Parathyroid adenoma (tissue), 2 donors: ENCODE measurements at regions not wholly inside any gene's neighbourhood (a gene's known extent, or its start where the extent isn't known, plus 50 kb on each side); places are given as distances from the start of the nearest gene placed in this dataset.

Experiments
- H2AFZ ChIP-seq: fragments of 300-600 bp; sonication (generic); one replicate; pipeline ENCODE4 v1.7.0; 2017; ENCODE audit warnings: antibody characterized with exemption, mild to moderate bottlenecking
- H3K27ac ChIP-seq: fragments of 300-600 bp; sonication (generic); one replicate; pipeline ENCODE4 v1.7.0; 2017
- H3K27me3 ChIP-seq: fragments of 300-600 bp; sonication (generic); one replicate; pipeline ENCODE4 v1.7.0; 2017; ENCODE audit warnings: low read length; ENCODE audit not compliant: control insufficient read depth, insufficient read depth
- H3K36me3 ChIP-seq: fragments of 300-600 bp; sonication (generic); one replicate; pipeline ENCODE4 v1.7.0; 2017; ENCODE audit warnings: low read length; ENCODE audit not compliant: control insufficient read depth, insufficient read depth
- H3K4me1 ChIP-seq: fragments of 300-600 bp; sonication (generic); one replicate; pipeline ENCODE4 v1.7.0; 2017; ENCODE audit warnings: control low read depth
- H3K4me2 ChIP-seq: fragments of 300-600 bp; sonication (generic); one replicate; pipeline ENCODE4 v1.7.0; 2017; ENCODE audit warnings: low read length
- H3K4me3 ChIP-seq: fragments of 300-600 bp; sonication (generic); one replicate; pipeline ENCODE4 v1.7.0; 2017; ENCODE audit warnings: low read depth, low read length
- H3K79me2 ChIP-seq: fragments of 300-600 bp; sonication (generic); one replicate; pipeline ENCODE4 v1.7.0; 2017; ENCODE audit warnings: control low read depth
- H3K9ac ChIP-seq: fragments of 300-600 bp; sonication (generic); one replicate; pipeline ENCODE4 v1.7.0; 2017; ENCODE audit warnings: mild to moderate bottlenecking
- H3K9me3 ChIP-seq: fragments of 300-600 bp; sonication (generic); one replicate; pipeline ENCODE4 v1.7.0; 2017; ENCODE audit warnings: low read length; ENCODE audit not compliant: control insufficient read depth
- TF ChIP-seq, protein P1 (sequence below): fragments of 300-600 bp; sonication (generic); IDR thresholded peaks from one replicate; pipeline ENCODE4 v1.7.0; 2017; ENCODE audit warnings: antibody characterized with exemption, mild to moderate bottlenecking
- donor health status: primary hyperparathyroidism.

DNA sequence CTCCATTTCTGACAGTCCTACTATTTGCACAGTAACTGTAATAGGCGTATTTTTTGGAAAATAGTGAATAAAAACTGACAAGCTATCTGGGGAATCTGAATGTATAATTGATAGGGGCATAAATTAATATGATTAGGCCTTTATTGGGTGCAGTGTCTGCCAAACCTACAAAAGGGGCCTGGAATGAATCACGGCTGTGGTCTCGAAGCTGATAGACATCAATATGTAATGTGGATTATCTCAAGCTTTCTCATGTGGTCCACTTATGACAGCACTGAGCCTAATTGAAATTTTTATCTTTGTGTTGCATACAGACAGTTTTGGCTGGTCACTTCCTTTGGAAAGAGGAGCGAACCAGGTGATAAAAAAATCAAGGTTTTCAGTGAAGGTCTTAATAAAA, 450.4 kb downstream of the GPATCH2 start:
- H3K4me3 ChIP-seq = no peak overlapping the region
- H3K79me2 ChIP-seq = no peaks in the 10 kb centered on the region
- TF ChIP-seq, protein P1, sequence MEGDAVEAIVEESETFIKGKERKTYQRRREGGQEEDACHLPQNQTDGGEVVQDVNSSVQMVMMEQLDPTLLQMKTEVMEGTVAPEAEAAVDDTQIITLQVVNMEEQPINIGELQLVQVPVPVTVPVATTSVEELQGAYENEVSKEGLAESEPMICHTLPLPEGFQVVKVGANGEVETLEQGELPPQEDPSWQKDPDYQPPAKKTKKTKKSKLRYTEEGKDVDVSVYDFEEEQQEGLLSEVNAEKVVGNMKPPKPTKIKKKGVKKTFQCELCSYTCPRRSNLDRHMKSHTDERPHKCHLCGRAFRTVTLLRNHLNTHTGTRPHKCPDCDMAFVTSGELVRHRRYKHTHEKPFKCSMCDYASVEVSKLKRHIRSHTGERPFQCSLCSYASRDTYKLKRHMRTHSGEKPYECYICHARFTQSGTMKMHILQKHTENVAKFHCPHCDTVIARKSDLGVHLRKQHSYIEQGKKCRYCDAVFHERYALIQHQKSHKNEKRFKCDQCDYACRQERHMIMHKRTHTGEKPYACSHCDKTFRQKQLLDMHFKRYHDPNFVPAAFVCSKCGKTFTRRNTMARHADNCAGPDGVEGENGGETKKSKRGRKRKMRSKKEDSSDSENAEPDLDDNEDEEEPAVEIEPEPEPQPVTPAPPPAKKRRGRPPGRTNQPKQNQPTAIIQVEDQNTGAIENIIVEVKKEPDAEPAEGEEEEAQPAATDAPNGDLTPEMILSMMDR = no peak
- H3K27me3 ChIP-seq = no peaks in the 10 kb centered on the region
- no peaks in the 10 kb centered on the region for H3K9me3 ChIP-seq
- no peak overlapping the region for H3K4me2 ChIP-seq
- H3K27ac ChIP-seq = no peak overlapping the region
- H3K4me1 ChIP-seq = no peaks in the 10 kb centered on the region
- H3K36me3 ChIP-seq = no peaks in the 10 kb centered on the region
- H2AFZ ChIP-seq = no peak overlapping the region
- H3K9ac ChIP-seq = no peak overlapping the region

- Histone ChIP-seq H2AFZ (no peak overlapping the region), H3K4me2 (no peak overlapping the region), H3K27ac (no peak overlapping the region), H3K9ac (no peak overlapping the region), H3K27me3 (no peaks in the 10 kb centered on the region), H3K79me2 (no peaks in the 10 kb centered on the region), H3K4me1 (no peaks in the 10 kb centered on the region), H3K9me3 (no peaks in the 10 kb centered on the region), H3K36me3 (no peaks in the 10 kb centered on the region), H3K4me3 (no peak overlapping the region)
- TF ChIP-seq, protein P1 = no peak
Observed at GRCh38 chr1:217164403-217164802, 441.2 kb upstream of the ESRRG start.

DNA sequence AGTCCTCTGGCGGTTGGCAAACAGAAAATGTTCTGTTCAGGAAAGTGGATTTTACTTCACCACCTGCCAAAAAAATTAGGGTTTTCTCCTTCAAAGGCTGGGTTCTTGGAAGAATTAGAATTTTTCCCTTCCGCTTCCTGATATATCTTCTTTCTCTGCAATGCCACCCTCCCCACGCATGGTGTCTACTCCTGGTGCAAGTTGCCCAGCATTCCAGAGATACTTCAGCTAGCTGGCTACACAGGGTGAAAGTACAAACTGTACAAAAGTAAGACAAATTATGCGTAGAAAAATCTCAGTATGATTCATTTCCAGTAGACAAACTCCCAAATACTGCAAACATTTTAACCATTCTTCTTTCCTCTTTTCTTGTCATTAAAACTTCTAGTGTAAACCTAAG, 430.1 kb upstream of the ESRRG start:
- TF ChIP-seq, protein P1 = no peak
- H3K27ac ChIP-seq = no peak overlapping the region
- H3K36me3 ChIP-seq = no peaks in the 10 kb centered on the region
- H3K4me3 ChIP-seq = no peak overlapping the region
- H3K4me2 ChIP-seq = no peak overlapping the region
- no peak overlapping the region for H3K9ac ChIP-seq
- H3K9me3 ChIP-seq = peaks cover 2% of the 10 kb centered on the region
- no peaks in the 10 kb centered on the region for H3K27me3 ChIP-seq
- no peak overlapping the region for H2AFZ ChIP-seq
- H3K4me1 ChIP-seq = no peaks in the 10 kb centered on the region
- H3K79me2 ChIP-seq = no peaks in the 10 kb centered on the region

DNA sequence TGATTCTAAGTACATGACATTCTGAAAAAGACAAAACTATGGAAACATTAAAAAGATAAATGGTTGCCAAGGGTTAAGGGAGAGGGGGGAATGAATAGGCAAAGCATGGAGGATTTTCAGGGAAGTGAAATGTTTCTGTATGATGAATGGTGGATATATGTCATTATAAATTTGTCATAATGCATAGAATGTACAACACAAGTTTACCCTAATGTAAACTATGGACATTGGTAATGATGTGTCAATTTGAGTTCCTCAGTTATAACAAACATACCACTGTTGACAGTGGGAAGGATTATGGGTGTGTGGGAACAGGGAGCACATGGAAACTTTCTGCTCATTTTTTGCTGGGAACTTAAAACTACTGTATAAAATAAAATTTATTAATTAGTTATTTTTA, 427.1 kb upstream of the ESRRG start:
- Histone ChIP-seq H2AFZ (no peak overlapping the region), H3K4me3 (no peak overlapping the region), H3K27ac (no peak overlapping the region), H3K4me1 (no peaks in the 10 kb centered on the region), H3K36me3 (no peaks in the 10 kb centered on the region), H3K9me3 (peaks cover 2% of the 10 kb centered on the region), H3K79me2 (no peaks in the 10 kb centered on the region), H3K4me2 (no peak overlapping the region), H3K9ac (no peak overlapping the region), H3K27me3 (no peaks in the 10 kb centered on the region)
- TF ChIP-seq, protein P1 = no peak

DNA sequence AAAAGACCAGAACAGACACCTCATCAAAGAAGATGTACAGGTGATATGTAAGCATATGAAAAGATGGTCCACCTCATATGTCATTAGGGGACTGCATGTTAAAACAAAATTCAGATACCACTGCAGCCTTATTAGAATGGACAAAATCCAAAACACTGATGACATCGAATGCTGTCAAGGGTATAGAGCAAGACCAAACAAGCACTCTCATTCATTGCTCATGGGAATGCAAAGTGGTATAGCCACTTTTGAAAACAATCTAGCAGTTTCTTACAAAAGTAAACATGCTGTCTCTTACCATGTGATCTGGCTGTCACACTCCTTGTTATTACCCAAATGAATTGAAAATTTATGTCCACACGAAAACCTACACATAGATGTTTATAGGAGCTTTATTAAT, 426.6 kb upstream of the ESRRG start:
- TF ChIP-seq, protein P1 = no peak
- no peaks in the 10 kb centered on the region for H3K36me3 ChIP-seq
- no peak overlapping the region for H3K9ac ChIP-seq
- H3K9me3 ChIP-seq = peaks cover 2% of the 10 kb centered on the region
- H3K79me2 ChIP-seq = no peaks in the 10 kb centered on the region
- H3K27me3 ChIP-seq = no peaks in the 10 kb centered on the region
- H3K4me3 ChIP-seq = no peak overlapping the region
- no peak overlapping the region for H3K27ac ChIP-seq
- no peaks in the 10 kb centered on the region for H3K4me1 ChIP-seq
- no peak overlapping the region for H2AFZ ChIP-seq
- H3K4me2 ChIP-seq = no peak overlapping the region
